Trophoblast cell (in vitro differentiated cells and primary cell): ENCODE measurements at regions not wholly inside any gene's neighbourhood (a gene's known extent, or its start where the extent isn't known, plus 50 kb on each side); places are given as distances from the start of the nearest gene placed in this dataset.
A peak's percentile ranks its signal among the peaks of the same experiment; 100 is the strongest.

Source experiments
- DNase-seq, 2 donors: peaks; one replicate each; pipeline ENCODE4 v3.0.0-alpha.2; 2016
- H2AFZ ChIP-seq: 2 replicates; pipeline ENCODE4 v1.6.1; 2013; ENCODE audit warnings: low read length, moderate library complexity, mild to moderate bottlenecking; ENCODE audit not compliant: insufficient read depth, poor library complexity
- H2AK5ac ChIP-seq: 2 replicates; pipeline ENCODE4 v1.6.1; 2013; ENCODE audit warnings: mild to moderate bottlenecking, low read length
- H2BK120ac ChIP-seq: 2 replicates; pipeline ENCODE4 v1.6.1; 2013; ENCODE audit warnings: low read length, mild to moderate bottlenecking, moderate library complexity; ENCODE audit not compliant: insufficient read depth, poor library complexity
- H2BK12ac ChIP-seq: 2 replicates; pipeline ENCODE4 v1.6.1; 2013; ENCODE audit warnings: mild to moderate bottlenecking, low read length, moderate library complexity
- H2BK5ac ChIP-seq: 2 replicates; pipeline ENCODE4 v1.6.1; 2013; ENCODE audit warnings: low read length, low read depth, moderate library complexity, mild to moderate bottlenecking; ENCODE audit not compliant: poor library complexity
- H3K14ac ChIP-seq: 2 replicates; pipeline ENCODE4 v1.6.1; 2013; ENCODE audit warnings: mild to moderate bottlenecking, low read length
- H3K18ac ChIP-seq: 2 replicates; pipeline ENCODE4 v1.6.1; 2013; ENCODE audit warnings: mild to moderate bottlenecking, low read length
- H3K23ac ChIP-seq: 2 replicates; pipeline ENCODE4 v1.6.1; 2013; ENCODE audit warnings: low read length
- H3K27ac ChIP-seq: 2 replicates; pipeline ENCODE4 v1.5.1; 2013; ENCODE audit warnings: low read depth, mild to moderate bottlenecking, inconsistent platforms, low read length, moderate library complexity
- H3K27me3 ChIP-seq: 2 replicates; pipeline ENCODE4 v1.6.1; 2013; ENCODE audit warnings: inconsistent platforms, mild to moderate bottlenecking, low read length, moderate library complexity; ENCODE audit not compliant: insufficient read depth
- H3K36me3 ChIP-seq, 2 experiments: 1 replicate in 1 of 2; 2 replicates in 1 of 2; pipeline ENCODE4 v1.6.1; 2013; ENCODE audit warnings: low read length in 2 of 2, mild to moderate bottlenecking in 2 of 2, moderate library complexity in 1 of 2; ENCODE audit not compliant: insufficient read depth in 2 of 2, control insufficient read depth in 1 of 2
- H3K4ac ChIP-seq: 2 replicates; pipeline ENCODE4 v1.6.1; 2013; ENCODE audit warnings: low read depth, mild to moderate bottlenecking, low read length, moderate library complexity
- H3K4me1 ChIP-seq, 2 experiments: 1 replicate in 1 of 2; 2 replicates in 1 of 2; pipeline ENCODE4 v1.6.1; 2013; ENCODE audit warnings: low read length in 2 of 2, mild to moderate bottlenecking in 2 of 2, moderate library complexity in 1 of 2; ENCODE audit not compliant: insufficient read depth in 2 of 2, control insufficient read depth in 1 of 2
- H3K4me2 ChIP-seq: 2 replicates; pipeline ENCODE4 v1.6.1; 2013; ENCODE audit warnings: inconsistent platforms, mild to moderate bottlenecking, low read length, moderate library complexity
- H3K4me3 ChIP-seq: 2 replicates; pipeline ENCODE4 v1.5.1; 2013; ENCODE audit warnings: mild to moderate bottlenecking, low read depth, low read length, inconsistent platforms
- H3K79me1 ChIP-seq: one replicate; pipeline ENCODE4 v1.6.1; 2013; ENCODE audit warnings: low read length
- H3K79me2 ChIP-seq: 2 replicates; pipeline ENCODE4 v1.6.1; 2013; ENCODE audit warnings: low read length, mild to moderate bottlenecking; ENCODE audit not compliant: control insufficient read depth, insufficient read depth, poor library complexity
- H3K9ac ChIP-seq: 2 replicates; pipeline ENCODE4 v1.6.1; 2013; ENCODE audit warnings: mild to moderate bottlenecking, low read length
- H3K9me3 ChIP-seq: 2 replicates; pipeline ENCODE4 v1.6.1; 2013; ENCODE audit warnings: low read depth, mild to moderate bottlenecking, control low read depth, inconsistent platforms, low read length; ENCODE audit not compliant: insufficient read depth
- H4K12ac ChIP-seq: 2 replicates; pipeline ENCODE4 v1.6.1; 2013; ENCODE audit warnings: low read depth, mild to moderate bottlenecking, low read length, moderate library complexity
- H4K8ac ChIP-seq: 2 replicates; pipeline ENCODE4 v1.6.1; 2013; ENCODE audit warnings: low read depth, mild to moderate bottlenecking, low read length, moderate library complexity
- H4K91ac ChIP-seq: one replicate; pipeline ENCODE4 v1.6.1; 2013; ENCODE audit warnings: low read depth, mild to moderate bottlenecking, low read length, moderate library complexity
- WGBS: extraction: QIAGEN DNeasy Blood & Tissue Kit; methylation state at CpG from one replicate; pipeline ENCODE4 v1.1.7; 2013; ENCODE audit warnings: missing lambda C conversion rate; ENCODE audit not compliant: insufficient read length, insufficient coverage; ENCODE audit errors: extremely low coverage; 5-methylcytosine and 5-hydroxymethylcytosine counted together

- Histone ChIP-seq H3K4me3 (no peak overlapping the region), H4K8ac (no peak overlapping the region), H4K91ac (no peak overlapping the region), H2BK12ac (no peak overlapping the region), H2AFZ (no peak overlapping the region), H3K27me3 (no peaks in the 10 kb centered on the region), H3K4me2 (no peak overlapping the region), H2BK5ac (no peak overlapping the region), H3K18ac (no peak overlapping the region), H3K27ac (no peak overlapping the region), H3K79me2 (no peaks in the 10 kb centered on the region), H4K12ac (no peak overlapping the region), H2BK120ac (no peak overlapping the region), H2AK5ac (no peak overlapping the region), H3K79me1 (no peaks in the 10 kb centered on the region), H3K9ac (no peak overlapping the region), H3K36me3 (no peaks in the 10 kb centered on the region), H3K14ac (no peak overlapping the region), H3K4ac (no peak overlapping the region), H3K9me3 (no peaks in the 10 kb centered on the region), H3K23ac (no peak overlapping the region), H3K4me1 (no peaks in the 10 kb centered on the region)
- no peak for DNase-seq
- no CpG with 5 or more reads among the region's 2 CpGs for whole genome bisulfite sequencing
These were observed 249.1 kb upstream of the SMARCA2 start for GRCh38 chr9:1766042-1766441.

- Histone ChIP-seq H4K12ac (no peak overlapping the region), H3K4me3 (no peak overlapping the region), H4K8ac (no peak overlapping the region), H3K18ac (no peak overlapping the region), H3K4ac (no peak overlapping the region), H3K79me2 (no peaks in the 10 kb centered on the region), H3K9me3 (no peaks in the 10 kb centered on the region), H3K27ac (no peak overlapping the region), H3K23ac (no peak overlapping the region), H4K91ac (no peak overlapping the region), H2BK12ac (no peak overlapping the region), H2BK5ac (no peak overlapping the region), H3K79me1 (no peaks in the 10 kb centered on the region), H3K4me1 (no peaks in the 10 kb centered on the region), H2BK120ac (no peak overlapping the region), H2AFZ (no peak overlapping the region), H3K14ac (no peak overlapping the region), H3K36me3 (no peaks in the 10 kb centered on the region), H3K9ac (no peak overlapping the region), H3K4me2 (no peak overlapping the region), H3K27me3 (no peaks in the 10 kb centered on the region), H2AK5ac (no peak overlapping the region)
- no CpG with 5 or more reads among the region's 3 CpGs for WGBS
- peak in 1 of 2 donors; percentile 39 for DNase-seq
These were observed 246.6 kb upstream of the SMARCA2 start for GRCh38 chr9:1768561-1768960.

- Histone ChIP-seq H3K9me3 (no peaks in the 10 kb centered on the region), H3K27ac (no peak overlapping the region), H3K36me3 (no peaks in the 10 kb centered on the region), H2AK5ac (no peak overlapping the region), H3K79me2 (no peaks in the 10 kb centered on the region), H4K91ac (no peak overlapping the region), H2BK120ac (no peak overlapping the region), H2BK12ac (no peak overlapping the region), H2BK5ac (no peak overlapping the region), H3K4ac (no peak overlapping the region), H2AFZ (no peak overlapping the region), H3K9ac (no peak overlapping the region), H3K4me2 (no peak overlapping the region), H3K79me1 (no peaks in the 10 kb centered on the region), H3K14ac (no peak overlapping the region), H4K12ac (no peak overlapping the region), H4K8ac (no peak overlapping the region), H3K4me3 (no peak overlapping the region), H3K4me1 (peaks cover 0 to 2% of the 10 kb centered on the region in 2 experiments), H3K18ac (no peak overlapping the region), H3K23ac (no peak overlapping the region), H3K27me3 (no peaks in the 10 kb centered on the region)
- DNase-seq: peak; percentile 54 to 91
- no CpG with 5 or more reads among the region's 3 CpGs for WGBS
These were observed 243.9 kb upstream of the SMARCA2 start for GRCh38 chr9:1771094-1771789.

- Histone ChIP-seq H2BK120ac (no peak overlapping the region), H4K91ac (no peak overlapping the region), H2BK5ac (no peak overlapping the region), H3K4me3 (no peak overlapping the region), H3K79me2 (no peaks in the 10 kb centered on the region), H2AFZ (no peak overlapping the region), H3K27ac (no peak overlapping the region), H3K4me2 (no peak overlapping the region), H2AK5ac (no peak overlapping the region), H3K9me3 (no peaks in the 10 kb centered on the region), H4K12ac (no peak overlapping the region), H3K4ac (no peak overlapping the region), H3K23ac (no peak overlapping the region), H3K4me1 (peaks cover 0 to 2% of the 10 kb centered on the region in 2 experiments), H3K18ac (no peak overlapping the region), H2BK12ac (no peak overlapping the region), H3K14ac (no peak overlapping the region), H4K8ac (no peak overlapping the region), H3K36me3 (no peaks in the 10 kb centered on the region), H3K79me1 (no peaks in the 10 kb centered on the region), H3K9ac (no peak overlapping the region), H3K27me3 (no peaks in the 10 kb centered on the region)
- DNase-seq: no peak
These were observed 239.9 kb upstream of the SMARCA2 start for GRCh38 chr9:1775230-1775629.
